CD4-positive, alpha-beta memory T cell (primary cell): ENCODE measurements at regions not wholly inside any gene's neighbourhood (a gene's known extent, or its start where the extent isn't known, plus 50 kb on each side); places are given as distances from the start of the nearest gene placed in this dataset.
A peak's percentile ranks its signal among the peaks of the same experiment; 100 is the strongest.

Source experiments
- CTCF ChIA-PET: fragments of 350-600 bp; sonication (Branson Sonifier 250); formaldehyde crosslinking; loops from one replicate; lab custom pipeline; 2021; ENCODE audit warnings: inconsistent platforms; ENCODE audit not compliant: partially characterized antibody; lab: Charles Lee
- POLR2A ChIA-PET: fragments of 350-600 bp; sonication (Branson Sonifier 250); formaldehyde crosslinking; loops from one replicate; lab custom pipeline; 2021; ENCODE audit not compliant: partially characterized antibody; lab: Charles Lee
- DNase-seq, 5 donors: peaks; one replicate each; pipeline versions ENCODE4 v3.0.0 to v3.0.0-alpha.2; 2020 to 2022; ENCODE audit warnings: mixed read lengths in 1 of 5
- H3K27ac ChIP-seq: one replicate; pipeline ENCODE4 v1.7.0; 2013; ENCODE audit warnings: low read depth, low read length
- H3K27me3 ChIP-seq: 2 replicates; pipeline ENCODE4 v1.7.0; 2013; ENCODE audit warnings: mild to moderate bottlenecking, low read length, moderate library complexity; ENCODE audit not compliant: insufficient read depth
- H3K36me3 ChIP-seq: 2 replicates; pipeline ENCODE4 v1.7.0; 2013; ENCODE audit warnings: mild to moderate bottlenecking, low read length, moderate library complexity; ENCODE audit not compliant: insufficient read depth
- H3K4me1 ChIP-seq: 2 replicates; pipeline ENCODE4 v1.7.0; 2013; ENCODE audit warnings: mild to moderate bottlenecking, low read length, moderate library complexity; ENCODE audit not compliant: insufficient read depth
- H3K4me3 ChIP-seq, 2 donors: one replicate each; pipeline ENCODE4 v1.7.0; 2013; ENCODE audit warnings: low read length in 2 of 2, mild to moderate bottlenecking in 1 of 2
- H3K9me3 ChIP-seq, 2 donors: one replicate each; pipeline ENCODE4 v1.7.0; 2013; ENCODE audit warnings: low read length in 2 of 2, control low read depth in 1 of 2; ENCODE audit not compliant: control insufficient read depth in 1 of 2
- H3K27ac Mint-ChIP-seq, 7 donors: one replicate each; pipeline ENCODE4 v1.8.0; 2020 to 2021; ENCODE audit warnings: mixed read lengths in 7 of 7, mild to moderate bottlenecking in 6 of 7, inconsistent platforms in 3 of 7, moderate library complexity in 3 of 7
- H3K27me3 Mint-ChIP-seq, 2 donors: one replicate each; pipeline ENCODE4 v1.8.0; 2020 to 2021; ENCODE audit warnings: mixed read lengths in 2 of 2
- H3K36me3 Mint-ChIP-seq, 2 donors: one replicate each; pipeline ENCODE4 v1.8.0; 2020 to 2021; ENCODE audit warnings: mixed read lengths in 2 of 2, inconsistent platforms in 1 of 2, mild to moderate bottlenecking in 1 of 2
- H3K4me1 Mint-ChIP-seq, 4 donors: one replicate each; pipeline ENCODE4 v1.8.0; 2020 to 2021; ENCODE audit warnings: mixed read lengths in 4 of 4, mild to moderate bottlenecking in 1 of 4
- H3K4me3 Mint-ChIP-seq, 8 donors: one replicate each; pipeline ENCODE4 v1.8.0; 2020 to 2021; ENCODE audit warnings: mixed read lengths in 8 of 8, mild to moderate bottlenecking in 7 of 8, moderate library complexity in 6 of 8, inconsistent platforms in 3 of 8
- H3K9me3 Mint-ChIP-seq, 8 donors: one replicate each; pipeline ENCODE4 v1.8.0; 2020 to 2021; ENCODE audit warnings: mixed read lengths in 8 of 8, mild to moderate bottlenecking in 5 of 8, inconsistent platforms in 3 of 8, moderate library complexity in 1 of 8
- intact Hi-C: fragments of 100-400 bp; cut with micrococcal nuclease; formaldehyde crosslinking; loops from one replicate; pipeline ENCODE4 v1.15.1; 2023

DNA sequence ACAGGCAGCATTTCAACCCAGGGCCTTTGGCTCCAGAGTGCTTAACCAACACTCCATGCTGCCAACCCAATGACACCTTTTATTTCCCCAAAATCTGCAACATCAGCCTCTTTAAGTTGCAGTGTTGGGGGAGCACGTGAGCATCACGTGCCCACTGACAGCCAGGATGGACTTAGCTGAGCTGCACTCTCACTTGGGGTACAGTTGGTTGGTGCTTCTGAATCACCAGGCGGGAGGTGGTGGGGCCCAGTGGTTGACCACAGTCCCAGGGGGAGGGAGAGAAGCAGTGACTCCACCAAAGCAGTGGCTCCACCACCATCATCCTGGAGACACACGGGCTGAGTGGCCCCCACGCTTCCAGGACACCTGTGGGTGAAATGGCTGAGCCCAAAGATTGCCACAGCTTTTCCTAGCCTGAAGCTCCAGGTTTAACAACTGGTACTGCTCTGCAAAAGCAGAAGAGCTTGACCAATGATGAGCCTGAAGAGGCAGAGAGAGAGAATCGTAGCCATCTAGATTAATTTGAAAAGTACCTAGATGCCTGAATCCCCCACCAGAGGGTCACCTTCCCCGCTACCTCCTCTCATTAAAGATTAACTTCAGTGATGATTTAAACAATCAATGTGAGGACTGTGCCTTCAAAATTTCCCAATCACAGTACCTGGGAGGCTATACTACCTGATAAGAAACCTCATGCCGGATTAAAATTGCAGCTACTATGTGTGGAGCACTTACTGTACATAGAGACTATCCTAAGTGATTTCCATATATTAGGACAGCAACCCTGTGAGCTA is 193.8 kb downstream of the FOXO1 start:
- Mint-ChIP-seq H3K27ac (no peak overlapping the region), H3K27me3 (no peaks in the 10 kb centered on the region), H3K4me1 (peaks cover 2 to 16% (median 8%) of the 10 kb centered on the region in 4 donors), H3K4me3 (no peak overlapping the region), H3K9me3 (peaks cover 0 to 3% (median 0%) of the 10 kb centered on the region in 8 donors), H3K36me3 (no peaks in the 10 kb centered on the region)
- Histone ChIP-seq H3K27ac (no peak overlapping the region), H3K9me3 (no peaks in the 10 kb centered on the region), H3K27me3 (no peaks in the 10 kb centered on the region), H3K4me1 (no peaks in the 10 kb centered on the region), H3K36me3 (no peaks in the 10 kb centered on the region), H3K4me3 (no peak overlapping the region)
- ChIA-PET POLR2A (no interaction called here), CTCF (no interaction called here)
- DNase-seq, result no peak
- intact Hi-C loops, result no loop called here

- H3K27ac Mint-ChIP-seq, result peak overlapping the region in 3 of 7 donors; percentile 8 to 49 (median 15)
- no peak for DNase-seq
- POLR2A ChIA-PET, result no interaction called here
Measured at GRCh38 chr13:40475617-40476016, 190.8 kb downstream of the FOXO1 start.

GRCh38 chr13:40476175-40476958 is 190.1 kb downstream of the FOXO1 start:
- Mint-ChIP-seq H3K27me3 (no peaks in the 10 kb centered on the region), H3K36me3 (no peaks in the 10 kb centered on the region), H3K27ac (peak overlapping the region in 2 of 7 donors; percentile 8 to 15), H3K4me1 (peaks cover 12 to 23% (median 15%) of the 10 kb centered on the region in 4 donors), H3K9me3 (peaks cover 0 to 2% (median 0%) of the 10 kb centered on the region in 8 donors), H3K4me3 (no peak overlapping the region)
- no peak overlapping the region for H3K4me3 ChIP-seq
- DNase-seq, result no peak
- intact Hi-C loops, result no loop called here
- H3K4me1 ChIP-seq, result peaks cover 13% of the 10 kb centered on the region
- ChIA-PET POLR2A (no interaction called here), CTCF (interaction anchor here (1.3 kb wide), 1 partner anchor 42 kb away, joined by 3 read pairs; no protein-coding TSS in a partner anchor)
- H3K9me3 ChIP-seq, result no peaks in the 10 kb centered on the region
- H3K36me3 ChIP-seq, result no peaks in the 10 kb centered on the region
- H3K27ac ChIP-seq, result no peak overlapping the region
- H3K27me3 ChIP-seq, result no peaks in the 10 kb centered on the region

More at GRCh38 chr13:40475617-40476016, 190.8 kb downstream of the FOXO1 start:
- H3K9me3 Mint-ChIP-seq, result peaks cover 0 to 3% (median 0%) of the 10 kb centered on the region in 8 donors
- Histone ChIP-seq H3K9me3 (no peaks in the 10 kb centered on the region), H3K27ac (no peak overlapping the region), H3K4me1 (peaks cover 6% of the 10 kb centered on the region), H3K27me3 (no peaks in the 10 kb centered on the region), H3K4me3 (no peak overlapping the region), H3K36me3 (no peaks in the 10 kb centered on the region)
- H3K4me3 Mint-ChIP-seq, result no peak overlapping the region
- intact Hi-C loops, result no loop called here
- no peaks in the 10 kb centered on the region for H3K36me3 Mint-ChIP-seq
- CTCF ChIA-PET, result interaction anchor here (0.7 to 1.3 kb wide), 3 partner anchors 9 to 202 kb away, joined by 3 to 4 read pairs (median 3); no protein-coding TSS in a partner anchor
- no peaks in the 10 kb centered on the region for H3K27me3 Mint-ChIP-seq
- peaks cover 5 to 18% (median 8%) of the 10 kb centered on the region in 4 donors for H3K4me1 Mint-ChIP-seq

- no peak overlapping the region for H3K4me3 ChIP-seq
- intact Hi-C loops, result no loop called here
- no peaks in the 10 kb centered on the region for H3K36me3 ChIP-seq
- no peak overlapping the region for H3K27ac ChIP-seq
- Mint-ChIP-seq H3K4me1 (peaks cover 20 to 37% (median 26%) of the 10 kb centered on the region in 4 donors), H3K36me3 (no peaks in the 10 kb centered on the region), H3K4me3 (no peak overlapping the region), H3K27ac (peak overlapping the region in 3 of 7 donors; percentile 10 to 78 (median 19)), H3K9me3 (peaks cover 0 to 2% (median 0%) of the 10 kb centered on the region in 8 donors), H3K27me3 (no peaks in the 10 kb centered on the region)
- POLR2A ChIA-PET, result no interaction called here
- no peak for DNase-seq
- H3K9me3 ChIP-seq, result no peaks in the 10 kb centered on the region
- peaks cover 24% of the 10 kb centered on the region for H3K4me1 ChIP-seq
- CTCF ChIA-PET, result no interaction called here
- H3K27me3 ChIP-seq, result no peaks in the 10 kb centered on the region
Measured at GRCh38 chr13:40477623-40478608, 188.5 kb downstream of the FOXO1 start.

DNA sequence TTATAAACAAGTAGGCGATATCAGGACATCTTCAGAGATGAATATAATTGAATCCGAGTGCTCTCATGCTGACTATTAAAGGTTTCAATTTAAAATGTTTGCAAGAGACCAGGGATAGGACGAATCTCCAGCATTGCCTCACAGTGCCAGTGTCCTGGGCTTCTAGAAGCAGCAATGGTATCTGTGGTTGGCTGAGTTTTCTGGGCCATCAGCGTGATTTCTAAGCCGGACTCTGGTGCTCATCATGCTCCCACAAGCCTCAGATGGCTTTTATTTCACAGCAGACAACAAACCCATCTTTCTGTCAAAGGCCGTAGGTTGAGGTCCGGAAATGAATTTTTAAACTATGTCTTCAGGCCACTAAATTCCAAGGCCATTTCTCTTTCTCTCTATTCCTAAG is 187.7 kb downstream of the FOXO1 start:
- POLR2A ChIA-PET, result no interaction called here
- intact Hi-C loops, result no loop called here
- Mint-ChIP-seq H3K4me3 (no peak overlapping the region), H3K27ac (no peak overlapping the region), H3K27me3 (no peaks in the 10 kb centered on the region), H3K9me3 (peaks cover 0 to 2% (median 0%) of the 10 kb centered on the region in 8 donors), H3K4me1 (peaks cover 25 to 46% (median 33%) of the 10 kb centered on the region in 4 donors), H3K36me3 (no peaks in the 10 kb centered on the region)
- H3K4me1 ChIP-seq, result peaks cover 33% of the 10 kb centered on the region
- no peaks in the 10 kb centered on the region for H3K36me3 ChIP-seq
- no peak overlapping the region for H3K27ac ChIP-seq
- CTCF ChIA-PET, result no interaction called here
- H3K4me3 ChIP-seq, result no peak overlapping the region
- no peaks in the 10 kb centered on the region for H3K9me3 ChIP-seq
- no peak for DNase-seq
- no peaks in the 10 kb centered on the region for H3K27me3 ChIP-seq

DNA sequence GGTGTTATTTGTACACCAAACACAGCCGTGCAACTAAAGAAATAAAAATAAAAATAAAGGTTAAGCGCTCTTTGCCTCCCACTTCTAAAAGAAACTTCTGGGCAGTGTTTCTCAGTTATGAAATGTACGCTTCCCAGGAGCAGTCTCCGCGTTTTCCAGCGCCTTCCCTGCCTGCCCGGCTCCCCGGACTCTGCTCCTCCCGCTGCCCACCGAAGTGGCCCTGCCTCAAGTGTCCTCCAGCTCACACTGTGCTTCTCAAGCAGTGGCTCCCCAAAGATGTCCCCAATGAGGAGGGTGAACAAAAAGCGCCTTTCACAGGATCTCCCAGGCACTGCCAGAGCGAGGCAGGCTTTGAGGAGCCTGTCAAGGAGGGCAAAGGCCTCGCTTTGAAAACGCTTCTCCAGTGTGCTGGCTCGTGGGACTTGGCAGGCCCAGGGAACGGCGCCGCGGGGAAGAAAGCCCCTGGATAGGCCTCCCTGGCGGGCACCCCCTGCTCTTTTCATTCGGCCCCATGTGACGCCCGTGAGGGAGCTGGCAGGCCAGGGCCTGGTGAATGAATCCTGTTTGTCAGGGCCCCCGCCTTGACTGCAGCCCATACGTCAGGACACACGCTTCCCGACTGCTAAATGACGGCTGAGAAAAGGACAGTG is 187.1 kb downstream of the FOXO1 start:
- no peaks in the 10 kb centered on the region for H3K9me3 ChIP-seq
- Mint-ChIP-seq H3K9me3 (peaks cover 0 to 2% (median 0%) of the 10 kb centered on the region in 8 donors), H3K4me3 (no peak overlapping the region), H3K4me1 (peaks cover 31 to 51% (median 38%) of the 10 kb centered on the region in 4 donors), H3K27ac (peak overlapping the region in 1 of 7 donors; percentile 45), H3K27me3 (no peaks in the 10 kb centered on the region), H3K36me3 (no peaks in the 10 kb centered on the region)
- ChIA-PET CTCF (no interaction called here), POLR2A (no interaction called here)
- H3K4me3 ChIP-seq, result no peak overlapping the region
- no peak overlapping the region for H3K27ac ChIP-seq
- H3K4me1 ChIP-seq, result peaks cover 38% of the 10 kb centered on the region
- H3K36me3 ChIP-seq, result no peaks in the 10 kb centered on the region
- no peak for DNase-seq
- H3K27me3 ChIP-seq, result no peaks in the 10 kb centered on the region
- intact Hi-C loops, result no loop called here
